Hepatic stellate cell (primary cell): ENCODE measurements at regions not wholly inside any gene's neighbourhood (a gene's known extent, or its start where the extent isn't known, plus 50 kb on each side); places are given as distances from the start of the nearest gene placed in this dataset.
A peak's percentile ranks its signal among the peaks of the same experiment; 100 is the strongest.
"Not testable (repeated sequence)": the region's sequence is repeated elsewhere in the genome, so short reads cannot be mapped to it uniquely, and the experiment has no call there.

Source experiments
- DNase-seq: peaks from one replicate; pipeline ENCODE4 v3.0.0; 2011; ENCODE audit warnings: low spot score

GRCh38 chr7:67301667-67302066 lies 305.0 kb downstream of the TYW1 start:
- DNase-seq: no peak

DNA sequence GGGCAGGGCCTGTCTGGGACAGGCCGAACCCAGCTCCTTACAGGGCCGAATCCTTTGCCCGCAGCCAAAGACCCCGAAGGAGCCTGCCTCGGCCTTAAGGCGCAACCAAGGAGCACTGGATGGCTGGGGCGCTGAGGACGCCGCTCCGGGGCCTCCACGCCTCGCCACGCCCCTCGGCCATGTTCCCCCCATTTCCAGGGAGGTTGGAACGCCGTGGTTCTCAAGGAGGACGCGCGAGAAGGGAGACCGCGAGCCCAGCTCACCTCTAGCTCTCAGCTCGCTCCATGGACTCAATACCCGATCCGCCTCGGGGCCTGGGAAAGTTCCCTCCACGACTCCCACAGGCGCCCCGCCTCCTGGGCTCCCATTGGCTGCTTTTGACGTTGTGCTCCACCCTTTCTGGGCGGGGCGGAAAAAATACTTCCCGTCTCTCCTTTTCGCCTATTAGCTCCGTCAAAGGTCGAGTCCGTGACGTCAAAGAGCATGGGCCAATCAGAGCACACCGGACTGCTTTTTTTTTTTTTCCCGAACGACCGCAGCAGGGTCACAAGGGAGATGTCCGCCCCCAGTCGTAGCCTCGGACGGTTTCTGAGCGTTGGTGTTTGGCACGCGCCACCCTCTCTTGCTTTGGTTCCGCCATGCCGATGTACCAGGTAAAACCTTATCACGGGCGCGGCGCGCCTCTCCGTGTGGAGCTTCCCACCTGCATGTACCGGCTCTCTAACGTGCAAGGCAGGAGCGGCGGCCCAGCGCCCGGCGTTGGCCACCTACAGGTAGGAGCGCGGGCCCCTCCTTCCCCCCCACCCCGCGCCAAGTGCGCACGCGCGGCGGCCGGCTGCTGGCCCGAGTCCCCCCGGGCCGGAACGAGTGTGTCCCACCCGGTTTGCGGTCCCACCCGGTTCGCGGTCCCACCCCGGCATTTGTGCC lies 305.7 kb downstream of the TYW1 start:
- DNase-seq: peak; percentile 97

- DNase-seq: not testable (repeated sequence)
Measured at GRCh38 chr7:67304846-67305245, 308.2 kb downstream of the TYW1 start.

DNA sequence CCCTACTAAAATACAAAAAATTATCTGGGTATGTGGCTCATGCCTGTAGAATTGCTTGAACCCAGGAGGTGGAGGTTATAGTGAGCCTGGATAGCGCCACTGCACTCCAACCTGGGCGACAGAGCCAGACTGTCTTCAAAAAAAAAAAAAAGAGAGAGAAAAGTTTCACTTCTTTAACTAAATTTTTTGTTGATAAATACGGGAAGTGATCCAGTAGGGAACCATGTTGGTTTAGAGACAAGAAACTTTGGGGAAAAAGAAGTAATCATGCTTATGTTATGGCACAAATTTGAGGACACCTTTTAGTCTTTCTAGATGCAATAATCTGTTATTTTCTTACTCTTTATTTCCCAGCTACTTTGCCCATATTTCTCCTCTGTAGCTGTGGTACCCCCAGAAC lies 309.7 kb downstream of the TYW1 start:
- no peak for DNase-seq

GRCh38 chr7:67309764-67310549 lies 313.3 kb downstream of the TYW1 start:
- DNase-seq: no peak

- DNase-seq: peak; percentile 12
Measured at GRCh38 chr7:67311901-67312300, 315.3 kb downstream of the TYW1 start.

DNA sequence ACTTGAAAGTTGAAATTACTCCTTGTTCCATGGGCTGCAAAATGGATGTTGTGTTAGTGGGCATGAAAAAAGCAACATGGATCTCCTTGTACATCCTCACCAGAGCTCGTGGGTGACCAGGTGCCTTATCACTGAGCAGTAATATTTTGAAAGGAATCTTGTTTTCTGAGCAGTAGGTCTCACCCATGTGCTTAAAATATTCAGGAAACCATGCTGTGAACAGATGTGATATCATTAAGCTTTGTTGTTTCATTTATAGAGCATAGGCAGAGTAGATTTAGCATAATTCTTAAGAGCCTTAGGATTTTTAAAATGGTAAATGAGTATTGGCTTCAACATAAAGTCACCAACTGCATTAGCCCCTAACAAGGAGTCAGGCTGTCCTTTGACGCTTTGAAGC lies 316.6 kb downstream of the TYW1 start:
- DNase-seq: no peak

DNA sequence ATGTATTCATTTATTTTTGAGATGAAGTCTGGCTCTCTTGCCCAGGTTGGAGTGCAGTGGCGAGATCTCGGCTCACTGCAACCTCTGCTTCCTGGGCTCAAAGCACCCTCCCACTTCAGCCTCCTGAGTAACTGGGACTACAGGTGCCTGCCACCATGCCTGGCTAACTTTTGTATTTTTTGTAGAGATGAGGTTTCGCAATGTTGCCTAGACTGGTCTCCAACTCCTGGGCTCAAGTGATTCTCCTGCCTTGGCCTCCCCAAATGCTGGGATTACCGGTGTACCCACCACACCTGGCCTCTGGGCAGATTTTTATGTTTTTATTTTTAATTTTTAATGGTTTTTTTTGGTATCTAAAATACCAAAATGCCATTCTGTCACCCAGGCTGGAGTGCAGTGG lies 320.3 kb downstream of the TYW1 start:
- DNase-seq: not testable (repeated sequence)

DNA sequence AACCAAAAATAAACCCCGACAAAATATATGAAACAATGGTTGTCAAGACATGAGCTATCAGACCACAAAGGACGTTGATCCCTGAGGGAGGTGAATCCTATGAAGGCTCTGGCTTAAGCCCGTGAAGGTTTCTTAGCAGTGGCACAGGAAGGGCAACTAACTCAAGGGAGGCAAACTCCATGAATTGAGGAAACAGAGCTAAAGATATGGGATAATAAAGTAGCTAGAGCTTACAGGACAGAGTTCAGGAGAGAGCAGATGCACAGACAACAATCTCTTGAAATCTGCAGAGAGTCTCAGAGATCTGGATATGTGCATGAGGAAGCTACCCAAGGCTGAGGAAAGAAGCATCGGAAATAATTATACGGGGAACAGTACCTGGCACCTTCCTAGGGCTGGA lies 331.6 kb downstream of the TYW1 start:
- not testable (repeated sequence) for DNase-seq

GRCh38 chr7:67335165-67335564 lies 338.5 kb downstream of the TYW1 start:
- not testable (repeated sequence) for DNase-seq

- DNase-seq: not testable (repeated sequence)
Measured at GRCh38 chr7:67335663-67336062, 339.0 kb downstream of the TYW1 start.

- not testable (repeated sequence) for DNase-seq
Measured at GRCh38 chr7:67338545-67338944, 341.9 kb downstream of the TYW1 start.

DNA sequence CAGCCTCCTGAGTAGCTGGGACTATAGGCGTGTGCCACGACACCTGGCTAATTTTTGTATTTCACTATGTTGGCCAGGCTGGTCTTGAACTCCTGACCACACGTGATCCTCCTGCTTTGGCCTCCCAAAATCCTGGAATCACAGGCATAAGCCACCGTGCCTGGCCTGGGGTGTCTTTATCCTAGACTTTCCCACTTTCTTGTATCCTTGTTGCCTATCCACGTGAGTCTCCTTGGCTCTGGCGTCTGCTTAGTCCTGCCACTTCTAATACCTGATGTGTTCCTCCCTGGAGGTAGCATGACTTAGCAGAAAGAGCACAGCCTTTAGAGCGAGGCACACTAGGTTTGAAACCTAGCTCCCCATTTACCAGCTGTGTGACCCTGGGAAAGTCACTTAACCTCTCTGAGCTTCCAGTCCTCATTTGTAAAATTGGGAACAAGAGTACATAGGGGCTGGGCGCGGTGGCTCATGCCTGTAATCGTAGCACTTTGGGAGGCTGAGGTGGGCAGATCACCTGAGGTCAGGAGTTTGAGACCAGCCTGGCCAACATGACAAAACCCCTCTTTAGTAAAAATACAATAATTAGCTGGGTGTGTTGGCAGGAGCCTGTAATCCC lies 344.6 kb downstream of the TYW1 start:
- no peak for DNase-seq

DNA sequence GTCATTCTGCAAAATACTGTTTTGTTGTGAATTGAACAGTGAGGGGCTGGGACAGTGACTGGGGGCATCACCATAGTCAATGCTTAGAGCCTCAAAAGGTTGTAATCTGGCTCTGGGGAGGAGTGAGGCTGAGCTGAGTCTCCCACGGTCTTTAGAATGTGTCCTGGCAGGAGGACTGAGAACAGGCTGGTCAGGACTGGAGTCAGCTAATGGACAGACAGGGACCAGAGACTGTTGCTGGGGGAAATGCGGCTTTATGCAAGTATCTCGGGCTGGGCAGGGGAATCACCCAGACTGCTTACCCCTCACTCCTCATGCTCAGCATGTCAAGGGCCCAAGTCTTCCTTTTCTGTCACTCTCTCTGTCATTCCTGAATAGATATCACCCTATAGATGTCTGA lies 346.5 kb downstream of the TYW1 start:
- DNase-seq: no peak

DNA sequence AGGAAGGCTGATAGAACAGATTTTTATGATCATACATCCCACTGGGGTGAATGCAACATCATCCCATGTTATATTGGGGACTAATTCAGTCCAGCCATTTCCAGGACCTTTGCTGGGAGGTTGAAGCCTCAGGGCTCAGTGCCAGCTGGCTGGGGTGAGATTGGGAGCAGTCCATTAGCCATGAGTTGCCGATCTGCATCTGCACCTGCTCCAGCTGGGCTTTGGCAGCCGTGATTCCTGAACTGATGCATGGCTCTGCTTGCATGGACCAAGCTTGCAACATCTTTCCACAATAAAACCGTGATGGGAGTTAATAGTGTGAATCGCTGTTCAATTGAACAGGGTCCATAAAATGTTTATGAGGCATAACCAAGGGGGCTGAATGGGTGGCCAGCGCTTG lies 346.9 kb downstream of the TYW1 start:
- no peak for DNase-seq

DNA sequence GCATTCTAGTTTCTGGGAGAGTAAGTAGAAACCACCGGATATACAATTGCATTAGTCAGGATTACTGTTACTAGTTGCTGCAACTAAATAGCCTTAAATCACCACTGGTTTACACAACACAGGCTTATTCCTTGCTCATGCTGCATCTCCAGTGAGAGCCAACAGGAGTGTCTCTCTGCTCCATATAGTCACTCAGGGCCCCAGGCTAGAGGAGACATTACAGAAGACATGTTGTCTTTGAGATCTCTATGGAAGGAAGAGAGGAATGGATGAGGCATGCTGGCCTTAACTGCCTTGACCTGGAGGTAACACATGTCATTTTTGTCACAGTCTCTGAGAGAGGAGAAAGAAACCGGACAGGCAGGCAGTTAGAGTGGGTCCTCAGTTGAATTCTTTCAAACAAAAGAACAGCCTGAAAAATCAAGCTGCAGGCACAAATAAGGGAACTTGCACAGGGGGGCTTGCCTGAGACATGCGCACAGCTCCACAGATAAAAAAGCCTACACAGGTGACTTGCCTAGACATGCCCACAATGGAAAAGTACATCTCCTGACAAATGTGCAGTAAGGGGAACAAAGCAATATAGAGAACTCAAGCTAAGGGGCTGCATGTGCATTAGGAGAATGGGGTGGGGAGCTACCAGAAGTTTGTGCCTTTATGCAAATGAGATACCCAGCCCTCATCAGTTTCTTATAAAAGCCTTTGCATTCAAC lies 348.0 kb downstream of the TYW1 start:
- no peak for DNase-seq

- DNase-seq: no peak
Measured at GRCh38 chr7:67346126-67346525, 349.5 kb downstream of the TYW1 start.

DNA sequence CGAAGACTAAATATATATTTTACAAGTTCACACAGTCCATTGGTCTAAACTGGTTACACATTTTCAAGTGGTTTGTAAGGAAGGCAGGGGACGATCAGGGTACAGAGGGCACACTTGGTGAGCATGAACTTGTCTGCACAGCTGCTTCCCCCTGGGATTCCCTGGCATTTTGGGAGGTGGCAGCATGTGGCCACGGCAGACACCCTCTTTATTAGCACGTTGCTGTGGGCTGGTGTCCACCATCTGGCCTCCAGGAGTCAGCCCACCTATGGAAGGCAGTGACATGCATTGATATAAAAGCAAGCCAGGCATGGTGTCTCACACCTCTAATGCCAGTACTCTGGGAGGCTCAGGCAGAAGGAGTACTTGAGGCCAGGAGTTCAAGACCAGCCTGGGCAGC lies 350.2 kb downstream of the TYW1 start:
- DNase-seq: no peak

GRCh38 chr7:67348171-67348570 lies 351.5 kb downstream of the TYW1 start:
- DNase-seq: no peak

GRCh38 chr7:67357653-67358052 lies 361.0 kb downstream of the TYW1 start:
- DNase-seq: not testable (repeated sequence)

GRCh38 chr7:67358316-67358715 lies 361.7 kb downstream of the TYW1 start:
- not testable (repeated sequence) for DNase-seq

- not testable (repeated sequence) for DNase-seq
Measured at GRCh38 chr7:67358738-67359137, 362.1 kb downstream of the TYW1 start.
